SIG-M5 treated with dmso at 0.1 percent for 504 hours (cell line): ENCODE measurements at regions not wholly inside any gene's neighbourhood (a gene's known extent, or its start where the extent isn't known, plus 50 kb on each side); places are given as distances from the start of the nearest gene placed in this dataset.

Experiments used
- DNase-seq: peaks from one replicate; lab custom pipeline; 2025; ENCODE audit not compliant: unreplicated experiment; lab: John Stamatoyannopoulos, UW

DNA sequence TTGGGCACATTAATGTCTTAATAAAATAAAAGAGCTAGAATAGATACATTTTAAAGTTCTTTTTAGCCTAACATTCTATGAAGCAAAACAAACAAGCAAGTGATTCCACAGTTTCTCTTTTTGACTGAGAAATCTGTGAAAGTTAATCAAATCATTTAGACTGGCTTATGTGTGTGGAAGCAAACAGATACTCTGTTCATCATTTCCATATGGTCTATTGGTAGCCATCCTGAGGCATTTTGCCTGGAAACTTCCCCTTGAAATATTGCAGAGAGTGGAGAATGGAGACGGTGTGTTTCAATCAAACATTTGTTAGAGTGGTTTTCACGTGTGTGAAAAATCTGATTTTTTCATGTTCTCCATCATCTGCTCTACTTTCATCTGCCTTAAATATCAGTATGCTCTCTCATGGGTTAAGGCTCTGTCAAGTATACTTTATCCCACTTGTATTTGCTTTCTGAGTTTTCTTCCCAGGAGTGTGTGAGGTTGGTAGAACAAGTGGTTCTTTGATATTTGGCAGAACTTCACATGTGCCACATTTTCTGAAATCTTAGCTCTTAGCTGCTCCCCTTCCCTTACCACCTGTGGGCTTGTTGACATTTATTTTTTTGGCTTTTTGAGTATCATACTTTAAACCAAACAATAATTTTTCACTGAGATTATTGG lies 139.1 kb upstream of the PTGFR start:
- DNase-seq, result no peak

DNA sequence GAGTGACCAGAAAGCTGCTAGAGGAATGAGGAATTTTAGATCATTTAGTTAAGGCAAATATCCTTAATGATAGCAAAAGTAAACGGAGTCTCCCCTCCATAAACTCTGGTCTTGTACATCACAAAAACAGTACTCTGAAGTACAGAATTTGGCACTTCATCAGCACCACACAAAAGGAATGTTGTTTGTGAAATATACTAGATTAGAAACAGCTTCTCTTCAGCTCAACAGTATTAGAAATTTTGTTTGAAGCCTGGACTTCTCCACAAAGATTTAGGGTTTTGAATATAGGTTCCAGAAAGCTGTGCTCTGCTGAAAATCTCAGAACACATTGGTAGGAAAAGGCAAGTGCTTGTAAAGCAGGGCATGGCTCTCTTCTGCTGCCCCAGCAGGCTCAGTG lies 135.1 kb upstream of the PTGFR start:
- no peak for DNase-seq

DNA sequence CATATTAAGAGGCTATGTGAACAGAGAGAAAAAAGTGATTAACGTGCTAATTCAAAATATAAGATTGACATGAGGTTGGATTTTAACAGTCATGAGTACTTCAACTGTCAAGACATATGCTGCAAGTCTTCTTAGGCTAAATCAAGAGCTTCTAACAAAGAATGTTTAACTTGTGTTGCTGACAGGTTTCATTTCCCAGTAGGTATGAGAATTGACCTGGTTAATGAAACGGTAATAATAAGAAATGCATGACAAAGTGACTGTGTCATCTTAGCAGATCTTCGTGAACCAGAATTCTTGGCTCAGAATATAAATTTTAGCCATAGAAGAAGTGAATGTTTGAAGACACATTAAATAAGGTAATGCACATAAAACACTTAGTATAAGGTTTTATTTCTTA lies 132.6 kb upstream of the PTGFR start:
- DNase-seq, result no peak

DNA sequence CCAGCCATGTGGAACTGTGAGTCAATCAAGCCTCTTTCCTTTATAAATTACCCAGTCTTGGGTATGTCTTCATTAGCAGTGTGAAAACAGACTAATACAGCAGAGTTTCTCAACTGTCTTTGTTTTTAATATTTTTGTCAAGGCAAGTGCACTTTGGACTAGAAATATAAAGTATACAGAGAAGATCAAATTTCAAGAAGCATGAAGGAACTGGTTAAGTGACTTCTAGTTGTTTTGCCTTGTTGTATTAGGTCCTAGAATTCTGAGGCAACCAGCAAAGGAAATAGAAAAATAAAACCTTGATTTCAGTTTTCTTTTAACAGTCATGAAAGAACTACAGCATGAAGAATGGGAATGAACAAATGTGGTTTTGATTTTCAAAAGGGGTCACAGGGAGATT lies 131.1 kb upstream of the PTGFR start:
- DNase-seq, result no peak

DNA sequence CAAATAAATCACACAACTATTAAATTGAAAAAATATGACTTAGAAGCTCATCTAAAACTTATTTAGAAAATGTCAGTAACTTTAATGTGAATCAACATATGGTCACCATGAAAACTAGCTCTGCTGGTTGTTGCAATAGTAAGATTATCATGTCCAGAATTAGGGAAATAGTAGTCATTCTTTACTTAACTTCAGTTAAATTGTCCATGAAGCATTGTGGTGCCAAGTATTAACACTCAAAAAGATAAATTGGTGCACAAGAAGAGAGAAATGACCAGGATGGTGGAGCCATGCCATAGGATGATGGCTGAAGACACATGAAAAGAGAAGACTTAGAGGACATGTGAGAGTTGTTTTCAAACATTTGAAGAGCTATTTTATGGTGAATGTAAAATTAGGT lies 130.2 kb upstream of the PTGFR start:
- no peak for DNase-seq

DNA sequence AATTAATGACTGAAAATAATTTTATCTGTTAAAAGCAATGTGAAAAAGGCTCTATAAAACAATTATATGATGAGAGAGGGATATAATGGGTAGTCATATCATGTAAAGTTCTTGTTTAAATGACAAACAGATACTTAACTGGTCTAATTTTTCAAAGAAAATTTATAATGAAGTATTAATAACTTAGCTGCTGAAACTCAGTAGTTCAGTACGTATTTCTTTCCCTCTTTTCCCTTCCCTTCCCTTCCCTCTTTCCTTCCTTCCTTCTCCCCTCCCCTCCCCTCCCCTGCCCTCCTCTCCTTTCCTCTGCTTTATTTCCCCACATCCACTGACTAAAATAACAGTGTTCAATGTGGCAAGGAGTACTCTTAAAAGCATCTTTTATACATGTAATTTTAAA lies 123.1 kb upstream of the PTGFR start:
- no peak for DNase-seq

DNA sequence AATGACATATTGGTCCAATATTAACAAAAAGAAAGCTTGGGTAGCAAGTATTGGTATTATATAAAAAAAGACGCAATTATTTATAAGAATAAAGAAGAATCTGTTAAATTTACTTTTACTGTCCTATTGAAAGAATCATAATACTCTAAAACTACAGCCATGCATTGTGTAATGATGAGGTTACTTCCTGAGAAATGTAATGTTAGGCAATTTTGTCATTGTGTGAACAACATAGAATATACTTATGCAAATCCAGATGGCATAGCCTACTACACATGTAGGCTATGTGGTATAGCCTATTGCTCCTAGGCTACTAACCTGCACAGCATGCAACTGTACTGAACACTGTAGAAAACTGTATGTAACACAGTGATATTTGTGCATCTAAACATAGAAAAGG lies 121.2 kb upstream of the PTGFR start:
- no peak for DNase-seq

DNA sequence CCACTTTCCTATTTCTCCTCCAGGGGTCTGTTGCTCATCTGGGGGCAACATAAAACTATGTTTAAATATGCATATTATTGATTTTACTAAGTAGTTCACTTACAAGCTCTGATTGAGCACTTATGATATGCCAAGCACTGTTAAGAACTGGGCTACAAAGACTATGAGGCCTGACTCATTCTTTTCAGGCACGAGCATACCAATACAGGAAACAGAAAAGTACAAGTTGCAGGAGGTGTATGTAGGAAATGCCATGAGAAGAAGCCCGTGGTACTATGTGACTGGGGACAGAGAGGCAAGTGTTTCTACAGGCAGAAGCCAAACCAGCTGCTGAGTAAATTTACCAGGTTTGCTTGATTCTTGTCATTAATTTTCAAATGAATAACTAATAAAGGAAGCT lies 120.4 kb upstream of the PTGFR start:
- no peak for DNase-seq

DNA sequence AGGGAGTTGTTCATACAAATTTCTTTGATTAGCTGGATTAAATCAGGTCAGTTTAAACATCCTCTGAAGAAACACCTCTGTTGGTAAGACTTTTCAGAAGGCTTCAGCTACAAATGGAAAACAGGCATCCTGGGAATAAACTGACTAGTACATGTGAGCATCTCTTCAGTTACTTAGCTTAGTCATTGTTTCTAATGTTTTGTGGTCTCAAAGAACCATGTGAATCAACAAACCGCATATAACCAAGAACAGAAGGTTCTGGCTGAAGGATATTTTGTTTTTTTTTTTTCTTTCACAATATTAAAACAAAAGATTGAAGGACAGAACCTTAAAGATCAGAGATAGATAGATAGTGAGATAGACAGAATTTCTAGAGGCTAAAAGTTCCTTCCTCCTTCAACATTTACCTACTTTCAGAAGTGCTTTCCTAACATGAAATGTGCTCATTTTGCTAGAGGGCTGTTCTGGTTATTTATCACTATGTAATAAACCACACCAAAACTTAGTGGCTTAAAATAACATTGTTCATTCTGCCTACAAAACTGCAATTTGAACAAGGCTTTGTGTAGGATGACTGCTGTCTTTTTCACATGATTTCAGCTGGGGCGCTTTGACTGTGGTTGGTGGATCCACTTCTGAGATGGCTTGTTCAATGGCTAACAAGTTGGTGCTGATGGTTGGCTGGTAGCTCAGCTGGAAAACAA lies 119.8 kb upstream of the PTGFR start:
- no peak for DNase-seq

DNA sequence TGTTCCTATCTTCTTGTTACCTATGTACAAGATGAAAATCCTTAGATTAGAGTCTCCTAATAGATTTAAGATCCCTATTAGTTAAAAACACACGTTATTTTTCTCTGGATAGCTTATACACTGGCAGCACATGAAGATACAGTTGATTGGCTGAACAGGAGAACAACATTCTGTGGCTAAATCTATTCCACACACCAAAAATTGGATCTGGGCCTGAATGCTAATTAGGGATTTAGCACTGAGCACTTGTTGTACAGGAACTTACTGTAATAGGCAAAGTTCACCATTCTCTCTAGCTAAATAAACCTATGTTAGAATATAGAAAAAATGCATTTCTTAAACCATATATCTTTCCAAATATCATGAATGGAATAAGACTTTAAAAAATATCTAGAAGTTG lies 117.1 kb upstream of the PTGFR start:
- DNase-seq, result no peak

DNA sequence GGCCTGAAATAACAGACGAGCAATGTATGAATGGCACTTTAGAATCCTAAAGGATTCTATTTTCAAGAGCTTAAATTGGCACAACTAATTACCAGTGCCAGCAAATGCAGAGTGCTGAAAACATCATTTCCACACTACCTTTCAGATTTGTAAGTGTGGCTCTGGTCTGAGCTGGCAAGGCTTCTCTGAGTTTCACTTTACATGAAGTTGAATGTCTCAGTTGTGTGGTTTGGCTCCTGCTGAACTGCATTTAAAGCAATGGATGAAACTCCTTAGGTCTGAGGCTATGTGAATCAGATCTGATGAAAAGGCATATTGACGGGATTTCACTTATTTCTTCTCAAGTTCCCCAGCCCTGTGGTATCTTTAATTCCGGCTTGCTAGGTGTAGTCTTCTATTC lies 114.8 kb upstream of the PTGFR start:
- DNase-seq, result no peak

DNA sequence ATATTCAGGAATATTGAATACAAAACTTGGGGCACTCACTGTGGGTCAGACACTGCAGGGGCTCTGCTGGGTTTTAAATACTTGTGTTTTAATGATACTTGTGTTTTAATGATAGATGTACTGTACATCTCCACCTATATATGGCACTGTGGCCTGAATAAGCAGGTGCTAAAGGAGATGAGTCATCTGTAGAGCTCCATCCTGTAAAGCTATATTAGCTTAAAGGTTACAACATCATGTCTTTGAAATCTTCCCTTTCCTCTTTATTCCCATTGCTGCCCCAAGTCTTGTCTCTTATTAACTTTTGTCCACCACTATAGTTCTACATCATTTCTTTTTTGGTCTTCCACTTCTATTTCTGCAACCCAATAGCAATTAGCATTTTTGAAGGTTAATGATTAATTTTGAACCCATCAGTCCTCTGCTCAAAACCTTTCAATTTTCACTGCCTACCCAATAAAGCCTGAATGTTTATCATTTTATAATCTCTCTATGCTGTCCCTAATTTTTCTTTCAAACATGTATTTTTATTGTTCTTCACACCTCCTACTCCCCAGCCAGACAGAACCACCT lies 113.3 kb upstream of the PTGFR start:
- DNase-seq, result no peak

DNA sequence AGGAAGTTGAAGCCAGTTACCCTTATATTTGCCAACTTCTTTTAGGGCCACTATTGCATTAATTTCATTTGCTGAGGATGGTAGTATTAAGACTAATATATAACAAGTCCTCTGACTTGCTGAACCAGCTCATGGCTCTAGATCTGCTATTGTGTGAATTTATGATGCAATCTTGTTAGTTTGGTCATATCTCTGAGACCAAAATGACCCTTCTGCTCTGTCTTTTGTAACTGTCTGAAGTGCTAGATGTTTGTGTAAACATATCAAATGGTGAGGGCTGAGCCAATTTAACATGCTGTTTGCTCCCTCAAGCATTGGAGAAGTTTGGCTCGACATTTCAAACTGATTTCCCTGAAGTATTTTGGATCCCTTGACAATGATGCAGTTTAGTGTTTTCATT lies 106.9 kb upstream of the PTGFR start:
- DNase-seq, result no peak

DNA sequence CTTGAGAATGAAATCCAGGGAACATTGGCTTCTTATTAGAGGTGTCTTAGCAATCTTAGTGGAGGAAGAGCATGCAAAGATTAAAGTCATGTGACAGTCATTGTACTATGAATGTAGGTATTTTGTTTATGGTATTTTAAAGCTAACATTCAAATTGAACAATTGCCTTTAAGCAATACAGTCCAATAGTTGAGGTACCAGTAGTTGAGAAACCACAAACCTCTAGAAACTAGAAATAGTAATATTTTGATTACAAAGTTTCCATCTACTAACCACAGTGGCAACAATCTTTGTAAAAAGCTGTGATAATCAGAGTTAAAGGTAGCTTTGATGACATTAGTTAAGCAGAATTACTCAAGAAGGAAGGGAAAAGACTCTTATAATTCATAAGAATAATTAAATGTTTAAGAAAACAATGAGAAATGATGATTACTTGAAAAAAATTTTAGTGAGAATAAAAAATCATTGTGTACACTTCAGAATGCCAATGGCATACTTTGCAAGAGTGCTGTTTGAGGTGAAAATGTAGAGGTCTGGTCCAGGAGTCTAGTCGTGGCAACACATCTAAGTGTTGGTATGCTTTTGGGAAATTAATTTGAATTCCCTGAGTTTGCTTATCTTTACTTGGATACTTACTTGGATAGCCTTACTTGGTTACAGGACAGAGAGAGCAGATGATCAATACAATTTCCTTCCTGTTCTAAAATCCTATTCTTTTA lies 104.9 kb upstream of the PTGFR start:
- no peak for DNase-seq

DNA sequence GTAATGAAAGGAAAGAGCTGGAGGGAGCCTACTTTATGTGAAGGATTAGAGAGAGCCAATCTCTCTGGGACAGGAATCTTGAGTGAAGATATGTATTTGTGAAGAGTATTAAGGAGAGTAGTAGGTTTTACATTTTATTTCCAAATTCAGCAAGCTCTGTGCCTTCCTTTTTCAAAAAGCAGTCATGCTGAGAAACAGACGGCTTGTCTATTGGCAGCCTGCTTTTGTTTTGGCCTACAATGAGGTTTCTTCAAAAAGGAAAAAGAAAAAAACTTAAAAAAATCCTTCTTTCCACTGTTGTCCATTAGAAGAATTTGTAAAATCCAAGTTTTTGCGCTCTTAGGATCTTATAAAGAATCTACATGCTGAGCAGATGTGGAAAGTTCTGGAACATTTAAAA lies 103.6 kb upstream of the PTGFR start:
- no peak for DNase-seq

DNA sequence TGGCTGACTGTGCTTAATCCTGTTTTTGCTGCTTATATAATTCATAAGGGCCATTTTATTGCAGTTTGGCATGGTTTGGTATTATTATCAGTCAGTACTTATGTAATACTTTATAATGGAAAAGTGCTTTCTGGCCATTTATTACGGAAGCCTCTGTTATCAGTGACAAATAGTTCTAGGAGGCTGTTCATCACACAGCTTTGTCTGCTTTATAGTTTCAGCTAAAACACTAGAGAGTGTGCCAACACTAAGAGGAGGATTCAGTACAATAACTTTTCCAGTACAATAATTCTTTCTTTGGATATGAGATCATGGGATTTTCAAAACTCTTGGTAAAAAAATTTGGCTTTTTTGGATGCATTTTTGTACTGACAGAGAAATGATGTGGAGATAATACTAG lies 102.9 kb upstream of the PTGFR start:
- no peak for DNase-seq

DNA sequence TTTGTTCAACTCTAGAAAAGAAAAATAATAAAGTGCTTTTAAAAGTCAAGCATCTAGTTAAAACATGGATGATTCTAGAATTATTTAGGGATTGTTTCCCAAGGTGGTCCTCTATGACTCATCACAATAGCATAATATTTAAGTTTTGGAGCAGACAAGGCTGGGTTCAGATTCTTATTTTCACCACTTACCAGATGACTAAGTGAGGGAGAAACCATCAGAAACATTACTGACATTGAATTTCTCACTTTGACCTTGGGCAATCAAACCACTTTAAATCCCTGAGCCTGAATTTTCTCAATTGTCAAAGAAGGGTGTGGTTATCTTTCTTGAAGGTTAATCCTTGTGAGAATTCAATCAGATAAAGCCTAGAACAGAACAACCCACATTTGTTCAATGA lies 102.5 kb upstream of the PTGFR start:
- DNase-seq, result no peak

DNA sequence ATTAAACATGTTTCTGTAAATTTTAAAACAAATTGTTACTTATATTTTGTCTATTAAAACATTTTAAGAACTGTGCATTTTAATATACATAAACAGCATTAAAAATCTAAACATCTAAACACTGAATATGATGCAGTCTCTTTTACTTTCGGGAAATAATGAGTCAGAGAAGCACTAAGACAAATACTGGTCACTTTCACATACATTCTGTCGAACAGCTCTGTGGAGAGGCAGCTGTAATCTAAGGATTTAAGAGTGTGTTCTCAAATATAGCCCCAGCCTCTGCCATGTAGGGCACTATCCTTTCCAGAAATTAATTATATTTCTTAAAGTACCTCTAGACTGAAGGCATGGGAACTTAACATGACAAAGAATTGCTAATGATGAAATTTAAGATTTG lies 89.6 kb upstream of the PTGFR start:
- no peak for DNase-seq

DNA sequence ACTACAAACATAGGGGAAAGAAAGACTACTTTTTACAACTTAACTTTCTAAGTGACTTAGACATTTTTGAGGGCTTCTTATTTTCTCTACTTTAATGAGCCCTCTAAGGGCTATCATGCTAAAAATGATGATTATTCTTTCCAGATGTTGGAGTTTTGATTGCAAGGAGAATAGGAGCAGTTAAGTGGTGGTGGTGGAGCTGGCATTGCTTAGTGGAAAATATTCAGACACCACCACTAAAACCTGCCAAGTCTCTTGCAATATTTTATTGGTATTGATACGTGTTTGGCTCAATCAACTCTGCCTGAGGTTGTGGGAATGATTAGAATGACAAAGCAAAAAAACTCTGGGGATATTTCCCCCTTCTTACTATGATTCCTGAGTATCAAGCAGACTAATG lies 82.6 kb upstream of the PTGFR start:
- DNase-seq, result no peak

DNA sequence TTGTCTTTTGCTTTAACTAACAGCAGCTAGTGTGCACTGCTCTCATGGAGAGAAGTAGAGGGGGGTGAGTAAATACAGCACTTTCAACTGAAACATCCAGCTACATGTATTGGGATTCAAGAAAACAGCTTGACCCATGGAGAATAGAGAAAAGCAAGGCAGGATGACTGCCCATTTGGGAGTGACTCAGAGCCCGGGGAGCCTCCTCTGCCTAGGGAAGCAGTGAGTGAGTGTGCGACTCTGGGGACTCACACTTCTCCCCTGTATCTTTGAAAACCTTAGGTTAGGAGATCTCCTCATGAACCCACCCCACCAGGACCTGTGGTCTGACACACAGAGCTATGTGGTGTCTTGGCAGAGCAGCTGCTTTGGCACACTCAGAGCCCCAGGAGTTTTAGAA lies 82.0 kb upstream of the PTGFR start:
- no peak for DNase-seq

DNA sequence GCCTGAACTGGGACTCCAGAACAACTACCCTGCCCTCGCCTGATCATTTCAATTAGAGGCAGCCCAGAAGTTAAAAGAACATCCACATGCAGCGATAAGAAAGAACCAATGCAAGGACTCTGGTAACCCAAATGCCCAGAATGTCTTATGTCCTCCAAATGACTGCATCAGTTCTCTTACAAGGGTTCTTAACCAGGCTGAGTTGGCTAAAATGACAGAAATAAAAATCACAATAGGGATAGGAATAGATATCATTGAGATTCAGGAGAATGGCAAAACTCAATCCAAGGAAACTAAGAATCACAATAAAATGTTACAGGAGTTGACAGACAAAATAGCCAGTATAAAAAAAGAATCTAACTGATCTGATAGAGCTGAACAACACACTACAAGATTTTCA lies 80.1 kb upstream of the PTGFR start:
- no peak for DNase-seq

DNA sequence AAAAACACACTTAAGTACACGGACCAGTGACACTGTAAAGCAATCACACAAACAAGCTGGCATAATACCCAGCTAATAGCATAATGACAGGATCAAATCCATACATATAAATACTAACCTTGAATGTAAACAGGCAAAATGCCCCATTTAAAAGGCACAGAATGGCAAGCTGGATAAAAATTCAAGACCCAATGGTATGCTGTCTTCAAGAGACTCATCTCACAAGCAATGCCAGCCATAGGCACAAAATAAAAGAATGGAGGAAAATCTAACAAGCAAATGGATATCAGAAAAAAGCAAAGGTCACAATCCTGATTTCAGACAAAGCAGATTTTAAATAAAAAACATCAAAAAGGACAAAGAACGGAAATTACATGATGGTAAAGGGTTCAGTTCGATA lies 79.1 kb upstream of the PTGFR start:
- DNase-seq, result no peak
